Heart left ventricle (tissue), 13 donors: ENCODE measurements at regions not wholly inside any gene's neighbourhood (a gene's known extent, or its start where the extent isn't known, plus 50 kb on each side); places are given as distances from the start of the nearest gene placed in this dataset.

Experiments
- CTCF ChIP-seq, 12 donors: fragments of 200-600 bp; sonication (generic) in 4 of 12; IDR thresholded peaks; one replicate each; pipeline versions ENCODE4 v1.5.0 to v1.8.0; 2018 to 2022; ENCODE audit warnings: antibody characterized with exemption in 12 of 12, mild to moderate bottlenecking in 5 of 12
- POLR2A ChIP-seq, 2 donors: fragments of 450-650 bp; IDR thresholded peaks; one replicate each; pipeline ENCODE4 v1.6.1; 2017; ENCODE audit warnings: antibody characterized with exemption in 2 of 2, mild to moderate bottlenecking in 2 of 2, moderate library complexity in 2 of 2
- donor health status: ischemic (EF 13 %, LVEDD 7.1; RV severe dilation, severe dysfunction).
- donor health status: DM: no; HTN: yes; CAD: no.
- donor health status: DM: no; HTN: no; CAD: no.
- donor health status: ischemic (EF 25% LVEDD 6.9; RV normal size, moderate dysfunction).
- donor health status: ischemic (EF 25% LVEDD 5.7; RV mildly dilated, moderate dysfunction).
- donor health status: ischemic (EF 35%, LVEDD 5.7; RV mildly dilated, moderate dysfunction).
- donor health status: nonischemic (EF 11% LVEDD 7.7; RV severe dilation, severe dysfunction).
- donor health status: DM: yes; HTN: yes; CAD: no.
- donor health status: PGD.
- donor health status: ischemic (EF 29% LVEDD 5.4; RV normal size, mild dysfunction).
- donor health status: nonischemic (EF 23%, LVEDD 6.1; RV moderate dilation, normal function).

DNA sequence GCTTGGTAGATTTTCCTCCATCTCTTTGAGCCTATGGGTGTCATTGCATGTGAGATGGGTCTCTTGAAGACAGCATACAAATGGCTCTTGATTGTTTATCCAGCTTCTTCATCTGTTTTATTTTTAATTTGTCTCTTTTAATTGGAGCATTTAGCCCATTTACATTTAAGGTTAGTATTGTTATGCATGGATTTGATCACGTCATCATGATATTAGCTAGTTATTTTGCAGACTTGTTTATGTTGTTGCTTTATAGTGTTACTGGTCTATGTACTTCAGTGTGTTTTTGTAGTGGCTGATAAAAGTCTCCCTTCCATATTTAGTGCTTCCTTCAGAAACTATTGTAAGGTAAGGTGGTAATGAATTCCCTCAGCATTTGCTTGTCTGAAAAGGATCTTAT is 78.6 kb upstream of the RGMB start:
- TF ChIP-seq CTCF (IDR thresholded peaks at IDR 0.05) (no peak), POLR2A (IDR thresholded peaks at IDR 0.05) (no peak)
